A549 (cell line): ENCODE measurements at regions not wholly inside any gene's neighbourhood (a gene's known extent, or its start where the extent isn't known, plus 50 kb on each side); places are given as distances from the start of the nearest gene placed in this dataset.

ENCODE experiments used
- ATAC-seq, 2 experiments: fragments of 200-7000 bp in 1 of 2; fragments of >200 bp in 1 of 2; cut with Nextera tagmentation in 1 of 2; cut with Tn5 transposase in 1 of 2; 3 replicates each; pipeline versions ENCODE4 v1.8.0 to v1.9.1; 2018 to 2020; ENCODE audit warnings: mild to moderate bottlenecking in 1 of 2, moderate library complexity in 1 of 2
- CTCF ChIA-PET: fragments of 300-600 bp; sonication (Branson Sonifier 250); formaldehyde crosslinking; extraction: SDS; loops from one replicate; lab custom pipeline; 2021; ENCODE audit warnings: antibody characterized with exemption, inconsistent platforms; lab: Yijun Ruan, JAX
- POLR2A ChIA-PET: fragments of 350-600 bp; formaldehyde crosslinking; extraction: SDS; loops from one replicate; lab custom pipeline; 2021; ENCODE audit warnings: antibody characterized with exemption, inconsistent platforms; lab: Yijun Ruan, JAX
- DNase-seq, 2 experiments: peaks; one replicate each; pipeline versions ENCODE4 v3.0.0 to v3.0.0-alpha.2; 2011 to 2016; ENCODE audit warnings: low read depth in 1 of 2, low spot score in 1 of 2
- FAIRE-seq: peaks from 2 replicates; lab custom pipeline; 2011; peaks lifted over from hg19 to GRCh38; lab: Jason Lieb, UNC
- H3K27ac ChIP-seq, 2 experiments: fragments of >200 bp; sonication (Bioruptor Twin); formaldehyde crosslinking; 3 replicates each; pipeline ENCODE4 v1.5.1; 2016 to 2017
- H3K4me1 ChIP-seq: fragments of >200 bp; sonication (Bioruptor Twin); formaldehyde crosslinking; 3 replicates; pipeline ENCODE4 v1.6.1; 2016
- H3K4me2 ChIP-seq: fragments of >200 bp; sonication (Bioruptor Twin); formaldehyde crosslinking; 3 replicates; pipeline ENCODE4 v1.6.1; 2016
- H3K4me3 ChIP-seq: fragments of >200 bp; sonication (Bioruptor Twin); formaldehyde crosslinking; 3 replicates; pipeline ENCODE4 v1.5.1; 2016
- H3K9me3 ChIP-seq: fragments of >200 bp; sonication (Bioruptor Twin); formaldehyde crosslinking; 3 replicates; pipeline ENCODE4 v1.6.1; 2016
- CBX8 ChIP-seq: fragments of 200-600 bp; sonication (generic); IDR thresholded peaks from 2 replicates; pipeline ENCODE4 v1.6.1; 2016
- CEBPB ChIP-seq, 2 experiments: fragments of >200 bp in 1 of 2; sonication (Bioruptor Twin) in 1 of 2; formaldehyde crosslinking in 1 of 2; IDR thresholded peaks; 2 replicates each; pipeline ENCODE4 v1.6.1; 2012 to 2016
- ESRRA ChIP-seq: fragments of 150-350 bp; IDR thresholded peaks from 2 replicates; pipeline ENCODE4 v1.6.1; 2014; ENCODE audit warnings: mild to moderate bottlenecking, low read length, borderline replicate concordance
- FOSL2 ChIP-seq, 2 experiments: fragments of 450-650 bp in 1 of 2; fragments of >200 bp in 1 of 2; sonication (Bioruptor Twin) in 1 of 2; formaldehyde crosslinking; IDR thresholded peaks; 2 replicates each; pipeline versions ENCODE4 v1.5.0 to v1.6.1; 2016 to 2020; ENCODE audit warnings: mild to moderate bottlenecking in 1 of 2, moderate library complexity in 1 of 2
- GATA3 ChIP-seq: IDR thresholded peaks from 2 replicates; pipeline ENCODE4 v1.6.1; 2012; ENCODE audit warnings: borderline replicate concordance
- JUNB ChIP-seq: fragments of >200 bp; sonication (Bioruptor Twin); formaldehyde crosslinking; IDR thresholded peaks from 2 replicates; pipeline ENCODE4 v1.6.1; 2016
- KDM1A ChIP-seq: fragments of 200-600 bp; sonication (generic); IDR thresholded peaks from 2 replicates; pipeline ENCODE4 v1.6.1; 2016; ENCODE audit warnings: low read depth, mild to moderate bottlenecking
- MAFK ChIP-seq: fragments of 450-650 bp; IDR thresholded peaks from 2 replicates; pipeline ENCODE4 v1.6.1; 2014; ENCODE audit not compliant: partially characterized antibody
- MAZ ChIP-seq: fragments of 150-350 bp; IDR thresholded peaks from 2 replicates; pipeline ENCODE4 v1.6.1; 2014; ENCODE audit warnings: antibody characterized with exemption, low read depth, low read length, borderline replicate concordance
- NPAS2 ChIP-seq: fragments of 250-450 bp; sonication (Bioruptor Pico); IDR thresholded peaks from 2 replicates; pipeline ENCODE4 v1.8.0; 2022; ENCODE audit warnings: mild to moderate bottlenecking, moderate library complexity, borderline replicate concordance
- NR3C1 ChIP-seq: fragments of >200 bp; sonication (Bioruptor Twin); formaldehyde crosslinking; IDR thresholded peaks from 3 replicates; pipeline ENCODE4 v1.6.1; 2017
- PHF8 ChIP-seq: fragments of 200-600 bp; sonication (generic); IDR thresholded peaks from 2 replicates; pipeline ENCODE4 v1.6.1; 2016; ENCODE audit warnings: low read depth, mild to moderate bottlenecking, antibody characterized with exemption, moderate library complexity, borderline replicate concordance
- POLR2A ChIP-seq: IDR thresholded peaks from 2 replicates; pipeline ENCODE4 v1.6.1; 2012; ENCODE audit warnings: mild to moderate bottlenecking, low read length
- POLR2AphosphoS2 ChIP-seq: conservative IDR thresholded peaks from 2 replicates; pipeline ENCODE4 v1.6.1; 2012; ENCODE audit warnings: low read length, improper control_type of control experiment, inconsistent platforms
- RCOR1 ChIP-seq: fragments of 150-350 bp; IDR thresholded peaks from 2 replicates; pipeline ENCODE4 v1.6.1; 2014; ENCODE audit warnings: antibody characterized with exemption, low read length, low read depth
- RFX5 ChIP-seq: fragments of 450-650 bp; IDR thresholded peaks from 2 replicates; pipeline ENCODE4 v1.7.1; 2014; ENCODE audit warnings: antibody characterized with exemption, mild to moderate bottlenecking, moderate library complexity
- RNF2 ChIP-seq: fragments of 200-600 bp; sonication (generic); IDR thresholded peaks from 2 replicates; pipeline ENCODE4 v1.6.1; 2016; ENCODE audit warnings: low read depth, mild to moderate bottlenecking, antibody characterized with exemption, moderate library complexity, borderline replicate concordance
- SREBF2 ChIP-seq: fragments of 450-650 bp; IDR thresholded peaks from 2 replicates; pipeline ENCODE4 v1.6.1; 2014; ENCODE audit warnings: mild to moderate bottlenecking, moderate library complexity
- TFCP2L1 ChIP-seq: fragments of 250-450 bp; sonication (Bioruptor Pico); IDR thresholded peaks from 2 replicates; pipeline ENCODE4 v1.5.0; 2021; ENCODE audit warnings: mild to moderate bottlenecking
- TP53 ChIP-seq: fragments of 250-450 bp; sonication (Bioruptor Pico); IDR thresholded peaks from 2 replicates; pipeline ENCODE4 v1.5.0; 2021; ENCODE audit warnings: mild to moderate bottlenecking, moderate library complexity
- ZC3H11A ChIP-seq: fragments of 450-650 bp; IDR thresholded peaks from 2 replicates; pipeline ENCODE4 v1.6.1; 2014; ENCODE audit warnings: antibody characterized with exemption, mild to moderate bottlenecking
- WGBS: methylation state at CpG from one replicate; pipeline ENCODE4 v1.1.6; 2017; ENCODE audit errors: missing lambda C conversion rate; 5-methylcytosine and 5-hydroxymethylcytosine counted together
- TF ChIP-seq, protein P1 (sequence below): fragments of >200 bp; sonication (Bioruptor Twin); formaldehyde crosslinking; IDR thresholded peaks from 2 replicates; pipeline ENCODE4 v1.6.1; 2016
- TF ChIP-seq, protein P2 (sequence below): fragments of 250-450 bp; sonication (Bioruptor Pico); IDR thresholded peaks from 2 replicates; pipeline ENCODE4 v1.5.0; 2021; ENCODE audit warnings: mild to moderate bottlenecking, moderate library complexity, borderline replicate concordance
- TF ChIP-seq, protein P3 (sequence below): IDR thresholded peaks from 2 replicates; pipeline ENCODE4 v1.6.1; 2012

DNA sequence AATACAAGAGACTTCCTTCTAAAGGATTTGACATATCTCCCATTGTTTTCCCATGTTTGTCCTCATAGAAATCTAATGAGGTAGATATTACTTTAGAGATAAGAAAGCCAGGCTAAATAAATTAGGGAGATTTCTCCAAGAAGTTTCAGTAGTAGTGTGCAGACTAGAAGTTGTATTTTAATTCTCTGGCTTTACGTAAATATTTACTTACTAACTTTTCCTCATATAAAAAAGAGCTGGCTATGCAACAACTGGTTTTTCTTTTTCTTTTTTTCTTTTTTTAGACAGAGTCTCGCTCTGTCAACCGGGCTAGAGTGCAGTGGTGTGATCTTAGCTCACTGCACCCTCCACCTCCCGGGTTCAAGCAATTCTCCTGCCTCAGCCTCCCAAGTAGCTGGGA is 60.6 kb upstream of the ACYP2 start:
- ChIA-PET CTCF (no interaction called here), POLR2A (no interaction called here)
- TF ChIP-seq RNF2 (no peak), CBX8 (no peak), POLR2AphosphoS2 (no peak), FOSL2 (IDR thresholded peaks at IDR 0.05) (no peak), FOSL2 (CRISPR knock-in tag; IDR thresholded peaks at IDR 0.05) (no peak), GATA3 (no peak)
- FAIRE-seq (no peak), DNase-seq (no peak), ATAC-seq (no peak)
- WGBS: 80% methylated on average over 4 of the region's 4 CpGs
- H3K27ac ChIP-seq: no peak overlapping the region
- H3K9me3 ChIP-seq: no peaks in the 10 kb centered on the region
- H3K4me1 ChIP-seq: no peaks in the 10 kb centered on the region
- no peak overlapping the region for H3K4me3 ChIP-seq
- H3K4me2 ChIP-seq: no peak overlapping the region

DNA sequence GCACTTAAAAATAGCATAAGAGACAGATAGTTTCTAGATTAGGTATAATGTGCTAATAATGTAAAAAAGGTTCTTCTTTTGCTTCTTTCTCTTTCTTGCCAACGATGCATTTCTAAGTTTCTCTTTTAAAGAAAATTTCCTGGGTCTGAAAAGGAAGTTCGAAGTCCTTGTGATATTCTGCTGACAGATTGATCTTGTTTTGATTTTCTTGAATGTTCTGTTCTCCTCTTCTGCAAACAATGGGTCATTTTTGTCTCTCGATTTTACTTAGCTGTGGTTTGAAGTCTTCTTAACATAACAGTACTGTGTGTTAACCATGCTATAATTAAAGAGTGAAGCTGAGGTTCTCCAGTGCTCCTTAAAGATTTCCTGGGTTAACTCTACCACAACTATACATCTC is 61.1 kb upstream of the ACYP2 start:
- WGBS: 33% methylated on average over 3 of the region's 3 CpGs
- Histone ChIP-seq H3K4me2 (no peak overlapping the region), H3K4me1 (no peaks in the 10 kb centered on the region), H3K9me3 (no peaks in the 10 kb centered on the region), H3K4me3 (no peak overlapping the region), H3K27ac (no peak overlapping the region)
- no peak for FAIRE-seq
- TF ChIP-seq GATA3: no peak
- CTCF ChIA-PET: no interaction called here
- ATAC-seq: no peak
- POLR2A ChIA-PET: no interaction called here
- DNase-seq: no peak

DNA sequence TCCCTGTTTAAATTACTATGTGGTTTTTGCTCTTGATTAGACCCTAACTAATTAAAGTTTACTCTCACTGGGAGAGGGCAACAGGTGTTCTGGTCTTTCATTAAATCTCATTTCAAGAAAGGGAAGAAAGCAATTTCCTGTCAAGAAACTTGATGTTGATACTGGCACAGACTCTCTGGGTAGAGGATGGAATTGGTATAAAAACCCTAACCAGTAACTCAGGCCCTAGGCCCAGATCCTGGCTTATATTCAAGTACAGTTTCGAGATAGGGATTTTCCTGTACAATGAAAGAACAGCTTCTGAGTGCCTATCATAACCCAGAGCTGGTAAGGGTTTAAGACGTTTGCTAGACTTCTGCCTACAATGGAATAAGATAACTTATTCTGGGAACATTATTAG is 61.6 kb upstream of the ACYP2 start:
- no peaks in the 10 kb centered on the region for H3K9me3 ChIP-seq
- ATAC-seq (no peak), DNase-seq (no peak)
- ChIA-PET CTCF (interaction anchor here (0.7 to 1.8 kb wide), 4 partner anchors 10 to 120 kb away, joined by 3 to 5 read pairs (median 4); no protein-coding TSS in a partner anchor), POLR2A (no interaction called here)
- H3K27ac ChIP-seq: no peak overlapping the region
- no peak overlapping the region for H3K4me3 ChIP-seq
- H3K4me2 ChIP-seq: no peak overlapping the region
- WGBS: 42% methylated on average over 2 of the region's 2 CpGs
- no peaks in the 10 kb centered on the region for H3K4me1 ChIP-seq
- TF ChIP-seq PHF8 (no peak), JUNB (no peak), TFCP2L1 (CRISPR knock-in tag) (no peak), KDM1A (no peak), RNF2 (no peak), ESRRA (no peak), MAZ (no peak), POLR2A (no peak), TP53 (no peak), ZC3H11A (no peak), NPAS2 (CRISPR knock-in tag) (no peak), RFX5 (no peak), RCOR1 (no peak)
- TF ChIP-seq, protein P1, sequence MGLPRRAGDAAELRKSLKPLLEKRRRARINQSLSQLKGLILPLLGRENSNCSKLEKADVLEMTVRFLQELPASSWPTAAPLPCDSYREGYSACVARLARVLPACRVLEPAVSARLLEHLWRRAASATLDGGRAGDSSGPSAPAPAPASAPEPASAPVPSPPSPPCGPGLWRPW: no peak
- TF ChIP-seq, all 56 proteins: peak for 0
- no peak for FAIRE-seq

DNA sequence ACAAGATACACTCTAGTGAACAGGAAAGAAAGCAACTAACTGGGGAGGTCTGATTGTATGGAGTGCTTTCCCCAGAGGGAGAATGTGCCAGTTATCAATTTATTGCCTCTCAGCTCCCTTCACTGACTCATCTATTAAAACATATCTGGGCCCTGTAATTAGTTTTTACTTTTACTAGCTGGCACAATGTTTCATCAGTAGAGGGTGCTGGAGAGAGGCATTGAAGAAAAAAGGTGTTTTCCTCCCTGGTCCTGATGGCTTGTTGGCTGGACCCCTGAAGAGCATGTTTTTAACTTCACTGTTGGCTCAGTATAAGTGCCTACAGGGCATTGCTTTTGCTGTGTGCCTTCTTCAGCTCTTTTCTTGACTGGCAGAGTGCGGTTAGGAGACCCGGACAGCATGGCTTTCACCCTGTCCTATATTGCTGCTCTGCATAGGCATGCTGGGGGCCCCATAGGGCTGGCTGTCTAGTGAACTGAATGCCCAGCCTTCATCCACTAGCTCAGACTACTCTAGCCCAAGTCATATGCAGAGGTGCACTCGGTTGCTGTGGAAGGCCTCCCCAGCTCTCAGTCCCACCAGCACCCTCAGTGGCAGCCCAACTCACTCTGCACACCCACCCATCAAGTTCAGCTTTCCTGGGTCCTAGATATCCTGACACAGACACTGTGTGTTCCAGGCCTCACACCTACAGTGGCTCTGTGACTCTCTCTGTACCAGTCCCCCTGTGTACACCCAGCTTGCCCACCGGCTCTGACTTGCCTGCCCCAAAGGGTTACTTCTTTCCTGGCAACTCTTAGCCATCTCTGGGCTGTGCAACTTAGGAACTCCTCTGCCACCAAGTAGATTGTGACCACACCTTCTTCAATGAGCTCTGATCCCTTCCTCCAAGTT is 62.3 kb upstream of the ACYP2 start:
- Histone ChIP-seq H3K4me2 (no peak overlapping the region), H3K9me3 (no peaks in the 10 kb centered on the region), H3K4me1 (no peaks in the 10 kb centered on the region), H3K27ac (no peak overlapping the region), H3K4me3 (no peak overlapping the region)
- 79% methylated on average over 4 of the region's 4 CpGs for WGBS
- DNase-seq: no peak
- TF ChIP-seq ZC3H11A: no peak
- TF ChIP-seq RNF2: no peak
- TF ChIP-seq TFCP2L1 (CRISPR knock-in tag): no peak
- TF ChIP-seq SREBF2: no peak
- no peak for TF ChIP-seq CEBPB (IDR thresholded peaks at IDR 0.05)
- TF ChIP-seq, protein P2, sequence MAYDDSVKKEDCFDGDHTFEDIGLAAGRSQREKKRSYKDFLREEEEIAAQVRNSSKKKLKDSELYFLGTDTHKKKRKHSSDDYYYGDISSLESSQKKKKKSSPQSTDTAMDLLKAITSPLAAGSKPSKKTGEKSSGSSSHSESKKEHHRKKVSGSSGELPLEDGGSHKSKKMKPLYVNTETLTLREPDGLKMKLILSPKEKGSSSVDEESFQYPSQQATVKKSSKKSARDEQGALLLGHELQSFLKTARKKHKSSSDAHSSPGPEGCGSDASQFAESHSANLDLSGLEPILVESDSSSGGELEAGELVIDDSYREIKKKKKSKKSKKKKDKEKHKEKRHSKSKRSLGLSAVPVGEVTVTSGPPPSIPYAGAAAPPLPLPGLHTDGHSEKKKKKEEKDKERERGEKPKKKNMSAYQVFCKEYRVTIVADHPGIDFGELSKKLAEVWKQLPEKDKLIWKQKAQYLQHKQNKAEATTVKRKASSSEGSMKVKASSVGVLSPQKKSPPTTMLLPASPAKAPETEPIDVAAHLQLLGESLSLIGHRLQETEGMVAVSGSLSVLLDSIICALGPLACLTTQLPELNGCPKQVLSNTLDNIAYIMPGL (CRISPR knock-in tag): no peak
- TF ChIP-seq RFX5: no peak
- no peak for TF ChIP-seq GATA3
- TF ChIP-seq MAFK: no peak
- no peak for TF ChIP-seq NR3C1
- TF ChIP-seq, protein P3, sequence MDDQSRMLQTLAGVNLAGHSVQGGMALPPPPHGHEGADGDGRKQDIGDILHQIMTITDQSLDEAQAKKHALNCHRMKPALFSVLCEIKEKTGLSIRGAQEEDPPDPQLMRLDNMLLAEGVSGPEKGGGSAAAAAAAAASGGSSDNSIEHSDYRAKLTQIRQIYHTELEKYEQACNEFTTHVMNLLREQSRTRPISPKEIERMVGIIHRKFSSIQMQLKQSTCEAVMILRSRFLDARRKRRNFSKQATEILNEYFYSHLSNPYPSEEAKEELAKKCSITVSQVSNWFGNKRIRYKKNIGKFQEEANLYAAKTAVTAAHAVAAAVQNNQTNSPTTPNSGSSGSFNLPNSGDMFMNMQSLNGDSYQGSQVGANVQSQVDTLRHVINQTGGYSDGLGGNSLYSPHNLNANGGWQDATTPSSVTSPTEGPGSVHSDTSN: no peak
- POLR2A ChIA-PET: interaction anchor here (0.5 kb wide), 1 partner anchor 40 kb away, joined by 7 read pairs; no protein-coding TSS in a partner anchor
- no peak for FAIRE-seq
- CTCF ChIA-PET: interaction anchor here (0.7 to 1.8 kb wide), 5 partner anchors 11 to 119 kb away, joined by 3 to 5 read pairs (median 3); no protein-coding TSS in a partner anchor
- ATAC-seq: peak; percentile 47 to 60; a peak in 5 of 6 replicates
